Neural cell (in vitro differentiated cells): ENCODE measurements at regions not wholly inside any gene's neighbourhood (a gene's known extent, or its start where the extent isn't known, plus 50 kb on each side); places are given as distances from the start of the nearest gene placed in this dataset.

Source experiments
- H2AFZ ChIP-seq: fragments of 200-600, 300-800 bp; sonication (generic), shearing (Covaris generic); 2 replicates; pipeline ENCODE4 v1.6.0; 2014; ENCODE audit warnings: low read depth, mild to moderate bottlenecking, antibody characterized with exemption, low read length, moderate library complexity
- H3F3A ChIP-seq: fragments of 200-600 bp; shearing (Covaris generic); 2 replicates; pipeline ENCODE4 v1.6.1; 2016; ENCODE audit warnings: mild to moderate bottlenecking, moderate library complexity, mixed read lengths, antibody characterized with exemption, low read length; ENCODE audit not compliant: insufficient read depth, poor library complexity, severe bottlenecking
- H3K27ac ChIP-seq: fragments of 200-600, 300-800 bp; sonication (generic), shearing (Covaris generic); 2 replicates; pipeline ENCODE4 v1.5.1; 2014; ENCODE audit warnings: mild to moderate bottlenecking, low read length, moderate library complexity
- H3K27me3 ChIP-seq: fragments of 300-800, 200-600 bp; sonication (generic), shearing (Covaris generic); 2 replicates; pipeline ENCODE4 v1.6.0; 2014; ENCODE audit warnings: mild to moderate bottlenecking, low read depth, low read length, moderate library complexity; ENCODE audit not compliant: insufficient read depth
- H3K36me3 ChIP-seq: fragments of 300-800, 200-600 bp; sonication (generic), shearing (Covaris generic); 2 replicates; pipeline ENCODE4 v1.5.1; 2014; ENCODE audit warnings: mild to moderate bottlenecking, antibody characterized with exemption, low read length, moderate library complexity; ENCODE audit not compliant: insufficient read depth
- H3K4me2 ChIP-seq: fragments of 300-800, 200-600 bp; sonication (generic), shearing (Covaris generic); 2 replicates; pipeline ENCODE4 v1.6.0; 2014; ENCODE audit warnings: mild to moderate bottlenecking, low read length
- H3K4me3 ChIP-seq: fragments of 300-800, 200-600 bp; sonication (generic), shearing (Covaris generic); 2 replicates; pipeline ENCODE4 v1.5.1; 2014; ENCODE audit warnings: mild to moderate bottlenecking, low read length, moderate library complexity
- H3K79me2 ChIP-seq: fragments of 200-600 bp; shearing (Covaris generic); replicated peaks from 2 replicates; pipeline ENCODE4 v1.6.0; 2014; ENCODE audit warnings: mild to moderate bottlenecking, low read length, moderate library complexity; ENCODE audit not compliant: insufficient read depth
- H3K9ac ChIP-seq: fragments of 300-800, 200-600 bp; sonication (generic), shearing (Covaris generic); 2 replicates; pipeline ENCODE4 v1.6.1; 2016; ENCODE audit warnings: mild to moderate bottlenecking, low read length, mixed read lengths
- H3K9me2 ChIP-seq: fragments of 200-600 bp; shearing (Covaris generic); 2 replicates; pipeline ENCODE4 v1.6.1; 2016; ENCODE audit warnings: mild to moderate bottlenecking, low read length, mixed read lengths; ENCODE audit not compliant: insufficient read depth
- H3K9me3 ChIP-seq: fragments of 200-600, 300-800 bp; sonication (generic), shearing (Covaris generic); 2 replicates; pipeline ENCODE4 v1.6.1; 2016; ENCODE audit warnings: mild to moderate bottlenecking, mixed run types, low read length, moderate library complexity, mixed read lengths
- H4K20me1 ChIP-seq: fragments of 200-600 bp; shearing (Covaris generic); 2 replicates; pipeline ENCODE4 v1.6.1; 2016; ENCODE audit warnings: mild to moderate bottlenecking, mixed run types; ENCODE audit not compliant: insufficient read depth
- CTCF ChIP-seq: fragments of 450-650 bp; IDR thresholded peaks from 2 replicates; pipeline ENCODE4 v1.5.1; 2014; ENCODE audit warnings: antibody characterized with exemption, mild to moderate bottlenecking, moderate library complexity; ENCODE audit not compliant: poor library complexity, severe bottlenecking
- EP300 ChIP-seq: fragments of 450-650 bp; conservative IDR thresholded peaks from 2 replicates; pipeline ENCODE4 v1.6.1; 2014; ENCODE audit warnings: antibody characterized with exemption, mild to moderate bottlenecking, moderate library complexity; ENCODE audit not compliant: poor library complexity, severe bottlenecking
- EZH2 ChIP-seq: fragments of 200-600, 300-800 bp; shearing (Covaris generic), sonication (generic); IDR thresholded peaks from 2 replicates; pipeline ENCODE4 v1.6.1; 2014; ENCODE audit warnings: antibody characterized with exemption, low read length, borderline replicate concordance, mild to moderate bottlenecking; ENCODE audit not compliant: insufficient read depth, poor library complexity, severe bottlenecking
- MXI1 ChIP-seq: fragments of 450-650 bp; conservative IDR thresholded peaks from 2 replicates; pipeline ENCODE4 v1.6.1; 2014; ENCODE audit warnings: antibody characterized with exemption, mild to moderate bottlenecking; ENCODE audit not compliant: poor library complexity, severe bottlenecking
- POLR2AphosphoS5 ChIP-seq: IDR thresholded peaks from 2 replicates; pipeline ENCODE4 v1.6.1; 2012
- RAD21 ChIP-seq: fragments of 450-650 bp; conservative IDR thresholded peaks from 2 replicates; pipeline ENCODE4 v1.6.1; 2014; ENCODE audit warnings: antibody characterized with exemption, mild to moderate bottlenecking, moderate library complexity
- REST ChIP-seq: IDR thresholded peaks from 2 replicates; pipeline ENCODE4 v1.6.1; 2012; ENCODE audit warnings: borderline replicate concordance
- SMC3 ChIP-seq: fragments of 450-650 bp; conservative IDR thresholded peaks from 2 replicates; pipeline ENCODE4 v1.6.1; 2014; ENCODE audit warnings: antibody characterized with exemption, mild to moderate bottlenecking, moderate library complexity; ENCODE audit not compliant: poor library complexity
- TAF1 ChIP-seq: IDR thresholded peaks from 2 replicates; pipeline ENCODE4 v1.6.1; 2012; ENCODE audit warnings: low read depth

- H3K9me2 ChIP-seq = no peaks in the 10 kb centered on the region
- TF ChIP-seq CTCF (no peak), REST (no peak)
- H3K9me3 ChIP-seq = no peaks in the 10 kb centered on the region
- H3F3A ChIP-seq = no peaks in the 10 kb centered on the region
- H3K4me3 ChIP-seq = no peak overlapping the region
- no peak overlapping the region for H3K4me2 ChIP-seq
- H3K36me3 ChIP-seq = no peaks in the 10 kb centered on the region
- no peaks in the 10 kb centered on the region for H3K79me2 ChIP-seq
- H2AFZ ChIP-seq = no peak overlapping the region
- no peaks in the 10 kb centered on the region for H4K20me1 ChIP-seq
- H3K27me3 ChIP-seq = no peaks in the 10 kb centered on the region
- no peak overlapping the region for H3K9ac ChIP-seq
- no peak overlapping the region for H3K27ac ChIP-seq
Measured at GRCh38 chr2:126748188-126748760, 92.3 kb downstream of the GYPC start.

GRCh38 chr2:126748929-126749518 lies 93.1 kb downstream of the GYPC start:
- Histone ChIP-seq H3F3A (no peaks in the 10 kb centered on the region), H3K9me2 (no peaks in the 10 kb centered on the region), H3K4me3 (no peak overlapping the region), H3K4me2 (no peak overlapping the region), H4K20me1 (no peaks in the 10 kb centered on the region), H3K27me3 (no peaks in the 10 kb centered on the region), H2AFZ (no peak overlapping the region), H3K27ac (no peak overlapping the region), H3K79me2 (no peaks in the 10 kb centered on the region), H3K36me3 (no peaks in the 10 kb centered on the region), H3K9ac (no peak overlapping the region), H3K9me3 (no peaks in the 10 kb centered on the region)
- TF ChIP-seq EP300 (no peak), RAD21 (no peak), EZH2 (no peak), SMC3 (no peak), CTCF (no peak), REST (no peak), MXI1 (no peak), TAF1 (no peak), POLR2AphosphoS5 (no peak)
